Kasumi-1 (cell line): ENCODE measurements at regions not wholly inside any gene's neighbourhood (a gene's known extent, or its start where the extent isn't known, plus 50 kb on each side); places are given as distances from the start of the nearest gene placed in this dataset.
"Not testable (repeated sequence)": the region's sequence is repeated elsewhere in the genome, so short reads cannot be mapped to it uniquely, and the experiment has no call there.

ENCODE experiments used
- DNase-seq, 2 experiments: peaks; one replicate each; lab custom pipeline; 2025; lab: John Stamatoyannopoulos, UW

DNA sequence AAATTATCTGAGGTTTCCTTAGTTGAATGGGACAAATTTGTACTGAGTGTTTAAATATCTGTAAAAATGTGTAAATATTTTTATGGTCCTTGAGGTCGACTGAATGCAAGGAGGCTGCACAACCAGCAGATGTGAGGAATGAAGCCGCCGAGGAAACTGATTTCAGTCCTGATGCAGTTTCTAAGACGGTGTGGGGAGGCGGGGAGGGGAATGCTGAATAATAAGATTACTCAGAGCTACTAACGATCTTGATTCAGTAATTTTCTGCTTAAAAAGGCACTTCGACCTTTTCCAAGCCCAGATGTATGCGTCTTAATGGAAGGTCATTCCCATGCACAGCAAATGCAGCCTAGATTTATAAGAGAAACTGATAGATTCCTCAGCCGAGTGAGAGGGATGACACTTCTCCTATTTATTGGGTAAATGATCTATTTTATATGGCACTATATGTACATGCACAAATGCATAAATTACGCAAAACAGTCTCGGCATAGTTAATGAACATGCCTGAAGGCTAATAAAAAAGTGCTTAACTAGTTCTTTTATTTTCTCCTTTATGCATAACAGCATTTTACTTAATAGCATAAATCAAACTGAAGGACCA lies 167.6 kb upstream of the PITRM1 start:
- DNase-seq = no peak

DNA sequence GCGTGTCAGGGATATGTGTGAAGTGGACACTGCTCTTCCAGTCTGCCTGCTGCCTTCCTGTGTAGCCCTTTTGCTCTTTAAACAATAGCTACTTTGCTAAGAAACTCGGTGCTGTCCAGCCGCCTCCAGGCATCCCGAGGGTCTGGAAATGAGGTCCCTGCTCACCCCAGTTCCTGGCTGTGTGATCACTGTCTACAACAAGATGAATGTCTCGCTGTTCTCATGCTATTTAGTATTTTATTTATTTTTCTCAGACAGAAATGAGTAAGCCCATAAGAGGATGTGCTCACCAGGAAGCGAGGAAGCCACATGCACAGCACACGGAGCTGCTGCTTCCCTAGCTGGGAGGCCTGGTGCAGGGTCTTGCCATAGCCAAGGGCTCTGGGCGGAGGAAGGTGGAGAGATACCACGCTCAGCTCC lies 167.0 kb upstream of the PITRM1 start:
- DNase-seq = peak; percentile 70 to 72

DNA sequence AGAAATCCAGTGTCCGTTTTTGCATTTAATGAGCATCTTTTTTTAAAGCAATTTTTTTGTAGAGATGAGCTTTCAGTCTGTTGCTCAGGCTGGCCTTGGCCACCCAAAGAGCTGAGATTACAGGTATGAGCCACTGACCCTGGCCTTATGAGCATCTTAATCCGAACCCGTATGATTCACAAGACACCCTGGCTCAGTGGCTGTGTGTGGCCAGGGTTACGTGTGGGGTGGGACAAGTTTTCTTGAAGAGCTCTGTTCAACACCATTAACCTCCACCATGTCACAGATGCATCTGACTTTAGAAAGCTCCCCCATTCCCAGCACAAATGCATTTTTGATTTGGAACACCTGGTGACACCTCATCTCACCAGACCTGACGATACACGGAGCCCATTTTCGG lies 166.5 kb upstream of the PITRM1 start:
- DNase-seq = no peak

DNA sequence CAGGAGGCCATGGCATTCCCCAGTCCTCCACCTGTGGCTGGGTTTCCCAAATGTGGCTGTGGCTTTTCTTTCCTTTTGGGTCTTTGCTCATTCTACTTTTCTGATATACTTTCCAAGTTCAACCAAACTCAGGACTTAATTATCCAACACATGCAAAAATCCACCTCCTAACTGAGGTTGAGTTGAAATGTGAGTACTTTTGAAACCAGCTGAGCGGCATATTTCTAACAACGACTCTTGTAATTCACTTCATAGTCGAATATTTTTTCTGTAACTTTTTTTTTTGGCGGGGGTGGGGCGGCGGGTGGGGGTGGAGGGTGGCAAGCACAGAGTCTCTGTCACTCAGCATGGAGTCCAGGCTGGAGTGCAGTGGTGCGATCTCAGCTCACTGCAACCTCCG lies 165.2 kb upstream of the PITRM1 start:
- DNase-seq = no peak

DNA sequence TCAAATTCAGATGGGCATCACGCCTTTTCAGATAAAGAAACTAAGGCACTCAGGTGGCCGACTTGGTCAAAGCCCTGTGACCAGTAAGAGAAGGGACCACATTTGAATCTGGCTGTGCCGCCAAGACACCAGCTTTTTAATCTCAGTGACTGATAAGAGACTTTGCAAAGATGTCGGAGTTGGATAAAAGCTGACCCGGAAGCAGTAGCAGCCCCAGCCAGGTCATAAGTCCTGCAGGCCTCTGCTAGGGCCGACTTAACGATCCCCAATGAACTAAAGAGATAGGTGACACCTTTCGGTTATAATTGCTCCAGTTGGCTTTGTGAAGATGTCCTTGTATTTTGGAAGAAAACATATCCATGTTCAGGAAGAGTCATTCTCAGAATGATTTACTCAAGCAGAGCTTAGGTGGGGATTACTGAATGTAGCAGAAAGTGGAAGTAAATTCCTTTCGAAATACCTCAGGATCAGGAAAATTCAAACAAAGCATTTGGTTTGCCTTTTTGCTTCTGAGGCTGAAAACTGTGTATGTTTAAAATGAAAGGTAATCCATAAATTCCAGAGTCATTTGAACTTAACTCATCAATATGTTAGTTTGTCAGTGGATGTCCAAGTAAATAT lies 164.2 kb upstream of the PITRM1 start:
- DNase-seq = no peak

DNA sequence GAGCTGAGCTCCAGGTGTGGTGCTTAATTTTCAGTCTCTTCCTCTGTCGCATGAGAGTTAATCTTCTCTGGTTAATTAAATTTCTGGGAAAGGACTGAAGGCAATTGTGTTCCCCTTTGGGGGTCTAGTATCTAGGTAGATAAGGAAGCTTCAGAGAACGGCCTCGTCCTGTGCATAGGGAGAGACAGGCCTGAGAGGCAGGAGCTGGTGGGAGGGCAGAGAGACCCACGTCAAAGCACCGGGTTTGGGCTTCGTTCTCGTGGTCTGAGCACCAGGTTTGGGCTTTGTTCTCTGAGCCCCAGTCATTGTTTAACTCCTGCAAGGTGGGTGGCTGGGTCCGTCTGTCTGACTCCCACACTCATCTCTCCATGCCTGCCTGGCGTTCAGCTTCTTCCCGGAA lies 160.8 kb upstream of the PITRM1 start:
- DNase-seq = no peak

DNA sequence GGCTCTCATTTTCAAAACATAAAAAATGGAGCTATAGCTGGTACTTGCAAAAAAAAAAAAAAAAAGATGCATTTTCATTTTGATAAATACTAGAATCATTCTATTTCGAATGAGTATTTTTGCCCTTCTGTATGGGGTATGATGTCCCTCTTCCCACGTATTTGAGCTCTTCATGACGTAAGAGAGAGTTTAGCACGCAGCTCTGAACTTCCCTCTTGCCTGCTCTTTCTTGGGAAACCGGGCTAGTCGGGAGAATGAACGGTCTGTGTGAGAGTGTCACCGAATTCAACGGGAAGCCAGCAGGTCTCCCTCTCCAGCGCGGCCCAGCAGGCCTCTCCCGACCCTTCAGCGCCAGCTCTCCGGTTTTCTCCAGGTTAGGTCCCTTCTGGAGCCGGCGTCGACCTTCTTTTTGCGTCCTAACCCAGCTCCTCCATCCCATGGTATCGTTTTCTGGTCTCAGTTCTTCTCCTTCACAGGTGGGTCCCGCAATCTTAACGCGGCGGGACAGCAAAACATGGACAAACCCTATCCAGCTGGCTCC lies 159.2 kb upstream of the PITRM1 start:
- DNase-seq = no peak

DNA sequence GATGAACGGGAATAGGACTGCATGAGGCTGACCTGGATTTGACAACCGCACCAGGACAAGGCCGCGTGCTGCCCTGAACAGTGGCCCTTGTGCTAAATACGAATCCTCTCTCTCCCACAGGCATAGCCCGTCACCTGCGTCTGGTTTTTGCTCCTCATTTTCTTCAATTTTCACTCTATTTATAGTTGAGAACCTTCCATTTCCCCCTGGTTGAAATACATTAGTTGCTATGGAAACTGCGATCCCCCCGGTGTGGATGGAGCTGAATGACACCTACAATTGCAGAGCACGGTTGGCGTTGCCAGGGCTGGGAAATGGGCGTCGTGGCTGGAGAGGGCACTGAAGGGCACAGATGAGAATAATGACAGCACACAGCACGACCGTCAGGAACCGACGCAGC lies 158.6 kb upstream of the PITRM1 start:
- DNase-seq = no peak

DNA sequence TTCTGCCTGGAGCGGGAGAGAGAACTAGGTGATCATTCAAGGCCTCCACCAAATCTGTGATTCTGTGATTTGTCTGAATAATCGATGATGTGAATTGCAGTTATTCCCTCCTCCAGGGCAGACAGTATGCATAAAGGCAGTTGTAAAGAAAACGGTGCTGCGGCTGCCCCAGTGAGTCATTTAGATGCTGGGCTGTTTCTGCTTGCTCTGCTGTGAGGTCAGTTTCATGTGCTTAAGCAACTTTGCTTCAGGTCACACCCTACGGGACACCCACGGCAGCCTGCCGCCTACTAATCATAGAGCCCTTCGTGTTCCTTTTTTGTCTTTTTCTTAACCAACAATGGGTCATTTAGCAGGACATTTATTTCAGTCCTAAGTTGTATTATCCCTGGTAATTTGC lies 158.1 kb upstream of the PITRM1 start:
- no peak for DNase-seq

DNA sequence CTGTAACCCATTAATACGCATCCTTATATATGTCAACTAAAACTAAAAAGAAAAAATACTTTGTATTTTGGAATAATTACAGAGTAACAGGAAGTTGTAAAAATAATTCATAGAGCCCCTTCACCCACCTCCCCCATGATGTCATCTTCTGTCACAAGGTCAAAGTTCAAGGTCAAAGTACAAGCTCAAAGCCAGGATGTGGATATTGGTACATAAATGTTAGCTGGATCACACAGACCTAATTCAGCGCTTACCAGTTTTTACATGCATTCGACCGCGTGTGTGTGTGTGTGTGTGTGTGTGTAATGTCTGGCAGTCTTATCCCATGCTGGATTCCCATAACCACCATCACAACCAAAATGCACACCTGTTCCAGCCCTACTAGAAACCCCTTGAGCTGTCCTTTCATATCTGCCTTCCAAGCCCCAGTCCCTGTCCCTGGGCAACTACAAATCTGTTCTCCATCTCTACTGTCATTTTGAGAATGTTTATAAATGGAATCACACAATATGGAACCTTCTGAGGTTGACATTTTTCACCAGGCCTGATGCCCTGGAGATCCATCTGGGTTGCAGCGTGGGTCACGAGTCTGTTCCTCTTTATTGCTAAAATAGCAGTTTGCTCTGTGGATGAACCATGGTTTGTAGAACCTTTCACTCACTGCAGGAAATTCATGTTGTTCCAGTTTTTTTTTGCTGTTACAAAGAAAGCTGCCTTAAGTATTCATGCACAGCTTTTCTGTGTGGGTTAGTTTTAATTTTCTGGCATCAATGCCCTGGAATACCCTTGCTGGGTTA lies 153.6 kb upstream of the PITRM1 start:
- peak in 1 of 2 experiments; percentile 6 for DNase-seq

DNA sequence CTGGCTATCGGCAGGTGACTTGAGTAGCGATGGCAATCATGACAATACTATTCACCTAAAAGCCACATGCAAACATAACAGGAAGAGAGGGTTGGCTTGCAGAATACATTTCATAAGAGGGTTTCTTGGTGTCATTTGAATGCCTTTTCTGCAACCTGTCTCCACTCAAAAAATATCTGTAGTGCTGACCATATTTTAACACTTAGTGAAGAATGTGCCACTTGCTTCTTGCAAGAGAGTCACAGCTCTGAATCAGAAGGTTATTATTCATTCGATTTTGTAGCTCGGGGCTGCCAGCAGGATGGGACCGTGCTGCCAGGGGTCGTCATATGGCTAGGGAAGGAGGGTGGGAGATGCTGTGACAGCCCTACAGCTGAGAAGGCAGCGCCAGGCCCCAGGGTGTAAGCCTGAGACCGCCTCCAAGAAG lies 152.0 kb upstream of the PITRM1 start:
- DNase-seq = no peak

DNA sequence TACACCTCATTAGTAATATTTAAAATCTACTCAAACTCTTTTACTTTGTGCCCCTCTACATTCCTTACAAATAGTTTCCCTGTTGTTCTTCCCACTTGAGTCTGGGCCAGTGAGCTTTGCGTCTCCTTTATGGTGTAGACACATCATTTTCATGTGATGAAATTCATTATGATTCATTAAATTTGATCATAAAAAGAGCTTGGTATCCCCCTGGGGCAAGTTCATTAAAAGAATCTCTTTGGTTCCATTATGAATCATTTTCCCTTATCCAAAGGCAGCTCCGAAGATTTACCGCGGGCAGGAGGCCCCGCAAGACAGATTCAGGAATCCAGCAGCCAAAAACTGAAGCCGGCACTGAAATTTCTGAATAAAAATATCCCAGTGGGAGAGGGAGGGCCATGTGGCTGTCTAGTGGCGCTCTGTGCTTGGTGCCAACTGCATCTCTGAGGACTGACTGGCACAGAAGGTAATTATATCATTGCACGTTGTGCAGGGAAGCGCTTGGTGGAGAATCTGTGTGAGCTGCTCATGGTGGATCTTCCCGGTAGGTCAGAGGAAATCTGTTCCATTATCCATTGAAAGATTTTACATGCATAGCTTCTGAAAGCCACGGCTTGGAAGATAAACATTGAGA lies 151.4 kb upstream of the PITRM1 start:
- no peak for DNase-seq

DNA sequence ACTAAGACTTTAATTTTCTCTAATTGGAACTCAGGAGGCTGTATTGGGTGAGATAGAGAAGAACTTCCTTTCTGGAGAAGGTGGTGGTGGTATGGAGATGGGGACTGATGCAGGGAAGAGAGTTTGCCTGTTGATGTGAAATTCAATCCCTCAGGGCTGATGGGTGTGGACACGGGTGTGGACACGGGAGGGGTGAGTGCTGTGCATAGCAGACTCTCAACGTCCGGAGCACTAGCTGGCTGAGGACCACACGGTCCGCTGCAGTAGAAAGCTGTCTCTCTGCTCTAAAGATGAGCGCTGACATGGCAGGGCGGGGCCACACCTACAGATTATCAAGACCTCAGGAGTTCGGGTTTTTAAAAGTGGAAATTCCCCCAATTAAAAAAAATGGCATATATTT lies 148.5 kb upstream of the PITRM1 start:
- DNase-seq = no peak

DNA sequence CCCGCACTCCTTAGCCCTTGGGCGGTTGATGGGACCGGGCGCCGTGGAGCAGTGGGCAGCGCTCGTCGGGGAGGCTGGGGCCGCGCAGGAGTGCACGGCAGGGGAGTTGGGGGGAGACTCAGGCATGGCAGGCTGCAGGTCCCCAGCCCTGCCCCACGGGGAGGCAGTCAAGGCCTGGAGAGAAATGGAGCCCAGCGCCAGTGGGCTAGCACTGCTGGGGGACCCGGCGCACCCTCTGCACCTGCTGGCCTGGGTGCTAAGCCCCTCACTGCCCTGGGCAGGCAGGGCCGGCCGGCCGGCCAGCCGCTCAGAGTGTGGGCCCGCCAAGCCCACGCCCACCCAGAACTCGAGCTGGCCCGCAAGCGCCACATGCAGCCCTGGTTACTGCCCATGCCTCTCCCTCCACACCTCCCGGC lies 147.2 kb upstream of the PITRM1 start:
- DNase-seq = no peak

DNA sequence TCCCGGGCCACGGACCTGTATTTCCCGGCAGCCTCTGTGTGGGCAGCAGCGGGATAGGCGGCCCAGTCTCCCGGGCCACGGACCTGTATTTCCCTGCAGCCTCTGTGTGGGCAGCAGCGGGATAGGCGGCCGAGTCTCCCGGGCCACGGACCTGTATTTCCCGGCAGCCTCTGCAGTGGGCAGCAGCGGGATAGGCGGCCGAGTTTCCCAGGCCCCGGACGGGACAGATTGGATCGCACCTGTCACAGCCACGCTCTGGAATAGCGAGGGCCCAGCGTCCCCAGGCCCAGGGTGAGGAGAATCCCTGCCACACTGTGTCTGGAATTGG lies 145.9 kb upstream of the PITRM1 start:
- not testable (repeated sequence) for DNase-seq

DNA sequence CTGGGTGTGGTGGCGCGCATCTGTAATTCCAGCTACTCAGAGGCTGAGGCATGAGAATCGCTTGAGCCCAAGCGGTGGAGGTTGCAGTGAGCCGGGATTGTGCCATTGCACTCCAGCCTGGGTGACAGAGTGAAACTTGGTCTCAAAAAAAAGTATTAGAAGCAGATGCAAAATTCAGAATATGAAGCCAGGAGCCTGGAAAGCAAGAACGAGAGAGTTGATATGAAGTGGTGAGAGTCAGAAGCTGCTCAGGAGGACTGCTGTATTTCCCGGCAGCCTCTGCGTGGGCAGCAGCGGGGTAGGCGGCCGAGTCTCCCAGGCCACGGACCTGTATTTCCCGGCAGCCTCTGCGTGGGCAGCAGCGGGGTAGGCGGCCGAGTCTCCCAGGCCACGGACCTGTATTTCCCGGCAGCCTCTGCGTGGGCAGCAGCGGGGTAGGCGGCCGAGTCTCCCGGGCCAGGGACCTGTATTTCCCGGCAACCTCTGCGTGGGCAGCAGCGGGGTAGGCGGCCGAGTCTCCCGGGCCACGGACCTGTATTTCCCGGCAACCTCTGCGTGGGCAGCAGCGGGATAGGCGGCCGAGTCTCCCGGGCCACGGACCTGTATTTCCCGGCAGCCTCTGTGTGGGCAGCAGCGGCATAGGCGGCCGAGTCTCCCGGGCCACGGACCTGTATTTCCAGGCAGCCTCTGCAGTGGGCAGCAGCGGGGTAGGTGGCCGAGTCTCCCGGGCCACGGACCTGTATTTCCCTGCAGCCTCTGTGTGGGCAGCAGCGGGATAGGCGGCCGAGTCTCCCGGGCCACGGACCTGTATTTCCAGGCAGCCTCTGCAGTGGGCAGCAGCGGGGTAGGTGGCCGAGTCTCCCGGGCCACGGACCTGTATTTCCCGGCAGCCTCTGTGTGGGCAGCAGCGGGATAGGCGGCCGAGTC lies 145.2 kb upstream of the PITRM1 start:
- DNase-seq = not testable (repeated sequence)

DNA sequence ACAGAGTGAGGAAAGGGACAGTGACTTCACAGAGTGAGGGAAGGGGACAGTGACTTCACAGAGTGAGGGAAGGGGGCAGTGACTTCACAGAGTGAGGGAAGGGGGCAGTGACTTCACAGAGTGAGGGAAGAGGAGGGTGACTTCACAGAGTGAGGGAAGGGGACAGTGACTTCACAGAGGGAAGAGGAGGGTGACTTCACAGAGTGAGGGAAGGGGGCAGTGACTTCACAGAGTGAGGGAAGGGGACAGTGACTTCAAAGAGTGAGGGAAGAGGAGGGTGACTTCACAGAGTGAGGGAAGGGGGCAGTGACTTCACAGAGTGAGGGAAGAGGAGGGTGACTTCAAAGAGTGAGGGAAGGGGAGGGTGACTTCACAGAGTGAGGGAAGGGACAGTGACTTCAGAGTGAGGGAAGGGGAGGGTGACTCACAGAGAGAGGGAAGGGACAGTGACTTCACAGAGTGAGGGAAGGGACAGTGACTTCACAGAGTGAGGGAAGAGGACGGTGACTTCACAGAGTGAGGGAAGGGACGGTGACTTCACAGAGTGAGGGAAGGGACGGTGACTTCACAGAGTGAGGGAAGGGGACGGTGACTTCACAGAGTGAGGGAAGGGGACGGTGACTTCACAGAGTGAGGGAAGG lies 142.0 kb upstream of the PITRM1 start:
- not testable (repeated sequence) for DNase-seq

DNA sequence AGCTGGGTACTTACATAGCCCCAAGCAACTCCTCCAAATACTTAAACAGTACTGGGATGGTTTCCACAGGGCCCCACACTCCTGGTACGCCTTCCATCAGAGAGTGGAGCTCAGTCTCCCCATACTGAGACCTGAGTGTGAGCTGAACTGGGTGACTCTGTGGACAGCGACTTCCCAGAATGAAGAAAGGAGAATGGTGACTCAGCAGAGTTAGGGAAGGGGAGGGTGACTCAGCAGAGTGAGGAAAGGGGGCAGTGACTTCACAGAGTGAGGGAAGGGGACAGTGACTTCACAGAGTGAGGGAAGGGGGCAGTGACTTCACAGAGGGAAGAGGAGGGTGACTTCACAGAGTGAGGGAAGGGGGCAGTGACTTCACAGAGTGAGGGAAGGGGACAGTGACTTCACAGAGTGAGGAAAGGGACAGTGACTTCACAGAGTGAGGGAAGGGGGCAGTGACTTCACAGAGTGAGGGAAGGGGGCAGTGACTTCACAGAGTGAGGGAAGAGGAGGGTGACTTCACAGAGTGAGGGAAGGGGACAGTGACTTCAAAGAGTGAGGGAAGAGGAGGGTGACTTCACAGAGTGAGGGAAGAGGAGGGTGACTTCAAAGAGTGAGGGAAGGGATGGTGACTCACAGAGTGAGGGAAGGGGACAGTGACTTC lies 141.3 kb upstream of the PITRM1 start:
- peak; percentile 61 to 73 for DNase-seq

DNA sequence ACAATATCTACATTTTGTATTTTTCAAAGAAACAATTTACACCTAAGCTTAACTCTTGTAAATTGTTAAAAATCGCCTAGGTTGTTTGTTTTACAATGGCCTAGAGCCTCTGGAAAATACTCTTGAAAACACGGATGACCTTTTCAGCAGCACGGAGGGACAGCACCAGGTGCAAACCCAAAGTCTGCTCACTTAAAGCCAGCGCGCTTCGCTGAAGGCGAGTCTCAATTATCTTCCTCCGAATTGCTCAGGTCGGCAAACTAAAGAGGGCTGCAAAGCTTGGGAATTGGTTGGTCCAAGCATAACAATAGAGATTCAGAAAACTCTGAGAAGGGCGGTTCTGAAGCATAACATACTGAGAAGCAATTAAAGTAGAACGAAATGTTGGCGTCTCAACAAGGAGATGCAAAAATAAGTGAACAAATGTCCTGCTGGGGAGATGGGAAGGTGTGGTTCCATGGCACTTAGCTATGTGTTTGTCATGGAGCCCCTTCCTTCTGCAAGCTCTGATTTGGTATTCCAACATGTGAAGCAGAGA lies 139.9 kb upstream of the PITRM1 start:
- no peak for DNase-seq
